Smooth muscle cell (in vitro differentiated cells): ENCODE measurements at regions not wholly inside any gene's neighbourhood (a gene's known extent, or its start where the extent isn't known, plus 50 kb on each side); places are given as distances from the start of the nearest gene placed in this dataset.

Experiments
- DNase-seq: peaks from one replicate; lab custom pipeline; 2025; ENCODE audit not compliant: unreplicated experiment; lab: John Stamatoyannopoulos, UW
- H2AFZ ChIP-seq: fragments of 200-600 bp; sonication (generic); 2 replicates; pipeline ENCODE4 v1.6.0; 2016; ENCODE audit warnings: antibody characterized with exemption, low read depth, mild to moderate bottlenecking
- H3F3A ChIP-seq: fragments of 200-600 bp; sonication (generic); 2 replicates; pipeline ENCODE4 v1.6.0; 2017; ENCODE audit warnings: antibody characterized with exemption, low read depth
- H3K27ac ChIP-seq: fragments of 200-600 bp; sonication (generic); 2 replicates; pipeline ENCODE4 v1.5.1; 2016; ENCODE audit warnings: low read depth, mild to moderate bottlenecking
- H3K27me3 ChIP-seq: fragments of 200-600 bp; sonication (generic); 2 replicates; pipeline ENCODE4 v1.6.1; 2016; ENCODE audit warnings: low read depth, mild to moderate bottlenecking
- H3K36me3 ChIP-seq: fragments of 200-600 bp; sonication (generic); 2 replicates; pipeline ENCODE4 v1.5.1; 2016; ENCODE audit warnings: low read depth
- H3K4me1 ChIP-seq: fragments of 200-600 bp; sonication (generic); 2 replicates; pipeline ENCODE4 v1.5.1; 2016; ENCODE audit warnings: low read depth
- H3K4me2 ChIP-seq: fragments of 200-600 bp; sonication (generic); 2 replicates; pipeline ENCODE4 v1.6.0; 2016; ENCODE audit warnings: mild to moderate bottlenecking
- H3K4me3 ChIP-seq: fragments of 200-600 bp; sonication (generic); 2 replicates; pipeline ENCODE4 v1.5.1; 2016; ENCODE audit warnings: mild to moderate bottlenecking
- H3K79me2 ChIP-seq: fragments of 200-600 bp; sonication (generic); 2 replicates; pipeline ENCODE4 v1.6.0; 2016; ENCODE audit warnings: low read depth, mild to moderate bottlenecking
- H3K9ac ChIP-seq: fragments of 200-600 bp; sonication (generic); 2 replicates; pipeline ENCODE4 v1.6.0; 2016; ENCODE audit warnings: low read depth
- H3K9me3 ChIP-seq: fragments of 200-600 bp; sonication (generic); replicated peaks from 2 replicates; pipeline ENCODE4 v1.5.1; 2016; ENCODE audit warnings: low read depth
- H4K20me1 ChIP-seq: fragments of 200-600 bp; sonication (generic); 2 replicates; pipeline ENCODE4 v1.6.0; 2016; ENCODE audit warnings: low read depth
- WGBS: methylation state at CpG from one replicate; pipeline ENCODE4 v1.1.7; 2016; ENCODE audit warnings: low lambda C conversion rate; 5-methylcytosine and 5-hydroxymethylcytosine counted together
- TF ChIP-seq, protein P1 (sequence below): fragments of 200-600 bp; sonication (generic); IDR thresholded peaks from 2 replicates; pipeline ENCODE4 v1.5.1; 2017; ENCODE audit warnings: borderline replicate concordance, mild to moderate bottlenecking, antibody characterized with exemption; ENCODE audit not compliant: insufficient read depth, poor library complexity, severe bottlenecking

DNA sequence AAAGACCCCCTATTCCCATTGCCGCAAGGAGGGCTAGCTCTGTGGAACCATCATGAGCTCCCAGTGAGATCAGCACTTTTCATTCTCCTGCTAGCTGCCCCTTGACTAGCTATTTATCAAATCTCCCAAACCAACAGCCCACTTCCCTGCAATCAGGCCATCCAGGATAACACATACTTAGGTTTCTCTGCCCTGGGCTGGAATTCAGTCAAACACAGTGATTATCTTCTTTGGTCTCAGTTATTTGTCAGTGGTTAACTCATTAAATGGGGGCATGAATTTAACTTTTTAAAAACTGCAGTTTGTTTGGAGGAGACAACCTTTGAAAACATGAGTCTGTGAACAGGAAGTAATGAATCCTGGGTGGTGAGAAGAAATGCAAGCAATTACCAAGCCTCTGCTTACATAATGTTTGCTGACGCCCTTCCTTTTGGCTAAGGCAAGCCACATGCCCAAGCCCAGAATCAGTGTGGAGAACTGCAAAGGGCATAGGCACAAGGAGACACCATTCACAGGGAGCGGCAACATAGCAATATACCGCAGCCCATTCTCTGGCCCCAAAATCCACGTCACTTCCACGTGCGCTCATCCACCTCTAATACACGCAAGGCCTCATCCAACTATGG is 275.0 kb downstream of the DRD1 start:
- Histone ChIP-seq H3F3A (no peaks in the 10 kb centered on the region), H3K4me1 (no peaks in the 10 kb centered on the region), H2AFZ (no peak overlapping the region), H3K9ac (no peak overlapping the region), H3K27ac (no peak overlapping the region), H3K79me2 (no peaks in the 10 kb centered on the region), H3K27me3 (peaks cover 16% of the 10 kb centered on the region), H3K9me3 (no peaks in the 10 kb centered on the region), H3K4me2 (no peak overlapping the region), H3K36me3 (no peaks in the 10 kb centered on the region), H4K20me1 (no peaks in the 10 kb centered on the region), H3K4me3 (no peak overlapping the region)
- WGBS = 82% methylated on average over 8 of the region's 8 CpGs
- TF ChIP-seq, protein P1, sequence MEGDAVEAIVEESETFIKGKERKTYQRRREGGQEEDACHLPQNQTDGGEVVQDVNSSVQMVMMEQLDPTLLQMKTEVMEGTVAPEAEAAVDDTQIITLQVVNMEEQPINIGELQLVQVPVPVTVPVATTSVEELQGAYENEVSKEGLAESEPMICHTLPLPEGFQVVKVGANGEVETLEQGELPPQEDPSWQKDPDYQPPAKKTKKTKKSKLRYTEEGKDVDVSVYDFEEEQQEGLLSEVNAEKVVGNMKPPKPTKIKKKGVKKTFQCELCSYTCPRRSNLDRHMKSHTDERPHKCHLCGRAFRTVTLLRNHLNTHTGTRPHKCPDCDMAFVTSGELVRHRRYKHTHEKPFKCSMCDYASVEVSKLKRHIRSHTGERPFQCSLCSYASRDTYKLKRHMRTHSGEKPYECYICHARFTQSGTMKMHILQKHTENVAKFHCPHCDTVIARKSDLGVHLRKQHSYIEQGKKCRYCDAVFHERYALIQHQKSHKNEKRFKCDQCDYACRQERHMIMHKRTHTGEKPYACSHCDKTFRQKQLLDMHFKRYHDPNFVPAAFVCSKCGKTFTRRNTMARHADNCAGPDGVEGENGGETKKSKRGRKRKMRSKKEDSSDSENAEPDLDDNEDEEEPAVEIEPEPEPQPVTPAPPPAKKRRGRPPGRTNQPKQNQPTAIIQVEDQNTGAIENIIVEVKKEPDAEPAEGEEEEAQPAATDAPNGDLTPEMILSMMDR = no peak
- no peak for DNase-seq

- no peaks in the 10 kb centered on the region for H3K79me2 ChIP-seq
- no peak overlapping the region for H3K4me2 ChIP-seq
- TF ChIP-seq, protein P1 = no peak
These were observed 278.0 kb downstream of the DRD1 start for GRCh38 chr5:175166026-175166425.

GRCh38 chr5:175163586-175164275 is 280.3 kb downstream of the DRD1 start:
- TF ChIP-seq, protein P1 = no peak
- Histone ChIP-seq H2AFZ (no peak overlapping the region), H3K4me1 (no peaks in the 10 kb centered on the region), H3K4me3 (no peak overlapping the region), H3K9me3 (no peaks in the 10 kb centered on the region), H3K79me2 (no peaks in the 10 kb centered on the region), H3K27me3 (peaks cover 22% of the 10 kb centered on the region), H3K36me3 (no peaks in the 10 kb centered on the region), H3K27ac (no peak overlapping the region), H3F3A (no peaks in the 10 kb centered on the region), H3K4me2 (no peak overlapping the region), H3K9ac (no peak overlapping the region), H4K20me1 (no peaks in the 10 kb centered on the region)
- WGBS = 93% methylated on average over 10 of the region's 10 CpGs
- DNase-seq = no peak

More at GRCh38 chr5:175166026-175166425, 278.0 kb downstream of the DRD1 start:
- Histone ChIP-seq H2AFZ (no peak overlapping the region), H3K4me3 (no peak overlapping the region), H3K4me1 (no peaks in the 10 kb centered on the region), H3K36me3 (no peaks in the 10 kb centered on the region), H3K9me3 (no peaks in the 10 kb centered on the region), H3K27ac (no peak overlapping the region), H4K20me1 (no peaks in the 10 kb centered on the region), H3K27me3 (peaks cover 16% of the 10 kb centered on the region), H3F3A (no peaks in the 10 kb centered on the region), H3K9ac (no peak overlapping the region)
- no peak for DNase-seq
- 78% methylated on average over 2 of the region's 2 CpGs for WGBS

DNA sequence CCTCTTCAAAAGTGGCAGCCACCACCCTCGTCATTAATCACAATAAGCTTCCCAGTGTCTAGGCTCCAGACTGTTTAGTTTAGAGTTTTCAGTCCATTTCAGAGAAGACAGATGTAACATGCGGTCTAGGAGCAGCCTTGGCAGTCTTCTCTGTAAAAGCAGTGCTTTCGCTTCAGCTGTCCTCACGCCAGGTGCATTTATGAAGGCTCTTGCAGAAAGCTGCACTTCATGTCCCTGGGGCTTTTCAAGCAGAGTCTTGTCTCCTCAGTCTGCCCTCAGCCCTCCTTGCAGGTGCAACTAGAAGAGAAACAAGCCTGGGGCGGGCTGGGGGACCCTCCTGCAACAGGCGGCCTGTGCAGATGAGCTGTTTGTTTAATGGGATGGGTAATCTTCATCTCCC is 281.9 kb downstream of the DRD1 start:
- no peak overlapping the region for H3K27ac ChIP-seq
- H3K27me3 ChIP-seq = peaks cover 24% of the 10 kb centered on the region
- H3K36me3 ChIP-seq = no peaks in the 10 kb centered on the region
- H3K79me2 ChIP-seq = no peaks in the 10 kb centered on the region
- H4K20me1 ChIP-seq = no peaks in the 10 kb centered on the region
- WGBS = 89% methylated on average over 6 of the region's 6 CpGs
- TF ChIP-seq, protein P1 = no peak
- H3F3A ChIP-seq = no peaks in the 10 kb centered on the region
- H3K9me3 ChIP-seq = no peaks in the 10 kb centered on the region
- DNase-seq = no peak
- no peak overlapping the region for H3K9ac ChIP-seq
- H3K4me1 ChIP-seq = no peaks in the 10 kb centered on the region
- H2AFZ ChIP-seq = no peak overlapping the region
- H3K4me3 ChIP-seq = no peak overlapping the region
- H3K4me2 ChIP-seq = no peak overlapping the region
